Upper lobe of left lung (tissue), 4 donors: ENCODE measurements at regions not wholly inside any gene's neighbourhood (a gene's known extent, or its start where the extent isn't known, plus 50 kb on each side); places are given as distances from the start of the nearest gene placed in this dataset.

Experiments
- CTCF ChIP-seq, 6 experiments: fragments of 450-650 bp in 4 of 6; fragments of 200-600 bp in 2 of 6; sonication (generic) in 2 of 6; IDR thresholded peaks; one replicate each; pipeline ENCODE4 v1.5.1; 2016 to 2019; ENCODE audit warnings: antibody characterized with exemption in 6 of 6
- EP300 ChIP-seq, 4 donors: sonication (generic); formaldehyde crosslinking; IDR thresholded peaks; one replicate each; pipeline ENCODE4 v1.5.1; 2017; ENCODE audit warnings: antibody characterized with exemption in 4 of 4, control low read depth in 2 of 4
- POLR2A ChIP-seq, 4 donors: fragments of 450-650 bp; IDR thresholded peaks; one replicate each; pipeline ENCODE4 v1.5.1; 2016 to 2017; ENCODE audit warnings: antibody characterized with exemption in 4 of 4, mild to moderate bottlenecking in 2 of 4

GRCh38 chr14:45905672-45906071, 652.7 kb upstream of the MIS18BP1 start:
- TF ChIP-seq CTCF (IDR thresholded peaks at IDR 0.05) (no peak), POLR2A (IDR thresholded peaks at IDR 0.05) (no peak), EP300 (IDR thresholded peaks at IDR 0.05) (no peak)
